UCSD-AML1 (cell line): ENCODE measurements at regions not wholly inside any gene's neighbourhood (a gene's known extent, or its start where the extent isn't known, plus 50 kb on each side); places are given as distances from the start of the nearest gene placed in this dataset.

Experiments used
- DNase-seq: peaks from one replicate; lab custom pipeline; 2025; ENCODE audit not compliant: unreplicated experiment; lab: John Stamatoyannopoulos, UW

DNA sequence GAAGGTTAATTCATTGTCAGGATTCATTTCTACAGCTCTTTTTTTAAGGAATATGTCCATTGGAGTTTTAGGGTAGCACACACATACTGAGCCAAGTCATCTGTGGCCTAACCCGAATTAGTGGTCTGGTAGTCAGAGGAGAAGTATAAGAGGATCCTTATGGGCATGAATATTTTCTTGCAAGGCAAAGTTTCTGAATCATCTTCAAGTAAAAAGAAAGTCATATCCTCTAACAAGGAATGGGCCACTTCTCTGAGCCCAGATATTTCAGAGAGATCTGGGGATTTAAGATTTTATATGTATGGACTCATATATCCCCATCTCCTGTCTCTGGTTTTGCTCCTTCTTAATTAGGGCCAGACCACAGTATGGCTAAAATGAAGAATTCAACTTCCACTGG lies 99.2 kb upstream of the CDH8 start:
- no peak for DNase-seq

DNA sequence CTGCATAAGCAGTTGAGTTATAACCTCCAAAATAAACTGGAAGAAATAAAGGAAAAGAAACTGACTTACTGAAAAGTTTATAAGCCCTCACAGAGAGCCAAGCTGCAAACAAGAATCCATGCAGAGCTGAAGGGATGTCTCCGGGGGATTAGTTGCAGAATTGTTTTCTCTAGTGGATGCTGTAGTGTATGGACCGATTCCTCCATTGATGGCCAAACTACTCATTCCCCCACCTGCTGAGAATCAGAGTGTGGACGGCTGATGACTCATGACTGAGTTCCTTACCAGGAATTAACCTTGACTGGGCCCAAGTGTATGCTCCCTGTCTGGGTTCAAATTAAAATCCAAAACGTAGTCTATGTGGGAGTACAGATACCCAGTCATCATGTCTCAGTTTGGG lies 93.9 kb upstream of the CDH8 start:
- DNase-seq = no peak

DNA sequence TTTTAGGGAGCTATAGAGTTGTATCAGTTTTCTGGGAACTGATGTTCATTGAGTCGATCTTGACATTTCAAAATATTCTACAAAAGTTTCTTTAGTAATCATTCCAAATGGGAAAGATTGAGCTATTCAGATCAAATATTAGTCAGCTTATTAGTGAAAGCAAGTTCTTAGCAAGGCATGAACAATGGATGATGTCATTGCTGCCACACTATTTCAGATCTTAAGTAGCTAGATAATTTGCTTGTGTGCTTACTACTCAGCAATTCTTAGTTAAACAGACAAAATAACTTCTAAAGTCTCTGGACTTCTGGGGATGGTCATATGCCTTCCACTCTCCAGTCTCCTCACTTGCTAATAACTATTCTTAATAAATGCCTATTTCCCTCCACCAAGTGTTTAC lies 69.0 kb upstream of the CDH8 start:
- no peak for DNase-seq

DNA sequence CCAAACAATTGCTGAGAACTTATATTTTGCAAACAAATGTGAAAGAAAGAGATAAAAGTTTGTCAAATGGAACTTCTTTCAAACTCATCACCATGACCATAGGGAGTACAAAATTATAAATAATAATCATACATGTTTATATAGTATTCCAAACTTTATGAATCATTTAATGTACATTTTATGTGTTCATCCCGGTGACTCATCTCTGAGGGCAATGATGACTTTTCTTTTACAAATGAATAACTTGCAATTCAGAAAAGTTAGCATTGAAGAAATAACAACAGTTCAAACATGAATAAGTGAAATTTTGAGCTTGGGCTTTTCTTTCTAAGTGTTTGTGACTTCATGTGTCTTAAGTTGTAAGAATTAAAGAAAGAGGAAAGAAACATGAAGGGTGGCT lies 66.3 kb upstream of the CDH8 start:
- DNase-seq = no peak

DNA sequence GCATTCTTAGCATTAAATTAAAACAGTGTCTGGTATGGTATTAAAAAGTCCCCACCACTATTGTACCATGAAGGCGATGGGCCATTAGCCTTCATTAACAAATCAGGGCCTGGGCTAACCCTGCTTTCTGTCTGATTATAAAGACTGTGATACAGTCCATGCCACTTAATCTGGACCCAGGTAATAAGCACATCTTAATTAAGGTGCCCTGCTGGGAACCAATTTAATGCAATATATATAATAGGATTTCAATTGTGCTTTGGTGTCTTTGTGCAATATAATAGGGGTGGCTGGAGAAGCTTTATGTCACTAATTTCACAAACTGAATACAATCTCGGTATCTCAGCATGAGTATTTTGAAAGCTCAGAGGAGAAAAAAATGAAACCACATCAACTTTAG lies 64.4 kb upstream of the CDH8 start:
- DNase-seq = no peak

DNA sequence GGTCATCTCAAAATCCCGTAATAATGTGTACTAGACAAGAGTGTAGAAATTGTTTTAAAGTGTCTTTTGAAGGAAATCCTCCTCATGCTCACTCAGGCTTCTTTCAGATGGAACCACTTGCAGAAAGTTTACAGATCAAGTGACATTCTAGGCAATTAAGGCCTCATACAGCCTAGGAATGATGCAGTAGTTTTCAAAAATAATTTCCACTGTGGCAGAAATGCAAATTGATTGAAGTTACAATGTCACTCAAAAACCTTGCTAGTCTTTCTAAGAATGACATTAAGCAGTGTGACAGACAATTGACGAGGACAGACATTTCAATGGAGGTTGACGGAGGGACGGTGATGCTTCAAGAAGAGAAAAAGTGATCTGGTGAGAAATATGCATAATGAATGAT lies 53.5 kb upstream of the CDH8 start:
- DNase-seq = no peak

DNA sequence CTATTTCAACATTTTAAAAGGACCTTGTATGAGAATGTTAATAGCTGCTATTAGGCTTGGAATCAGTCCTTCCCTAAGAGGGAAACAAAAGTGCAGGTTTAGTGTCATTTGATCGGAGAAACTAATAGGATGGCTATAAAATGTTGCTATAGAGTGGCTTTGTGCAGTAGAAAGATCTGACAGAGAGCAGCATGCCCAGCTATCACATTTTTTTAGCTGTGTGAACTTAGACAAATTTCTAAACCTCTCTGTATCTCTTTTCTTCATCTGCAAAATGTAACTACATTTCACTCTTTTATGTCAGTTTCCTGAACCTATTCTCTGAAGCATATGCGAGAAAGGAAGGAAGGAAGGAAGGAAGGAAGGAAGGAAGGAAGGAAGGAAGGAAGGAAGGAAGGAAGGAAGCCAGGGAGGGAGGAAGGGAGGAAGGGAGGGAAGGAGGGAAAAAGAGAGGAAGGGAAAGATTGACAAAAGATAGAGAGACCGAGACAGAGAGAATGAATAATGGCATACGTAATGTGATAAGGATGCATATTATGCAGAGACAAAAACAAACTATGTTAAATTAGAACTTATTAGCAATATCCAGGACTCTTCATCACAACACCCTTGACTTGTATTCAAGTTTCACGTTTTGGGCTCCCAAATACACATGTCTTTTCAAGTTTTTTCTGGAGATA lies 52.6 kb upstream of the CDH8 start:
- DNase-seq = no peak
